ENCODE measurements at regions not wholly inside any gene's neighbourhood (a gene's known extent, or its start where the extent isn't known, plus 50 kb on each side); places are given as distances from the start of the nearest gene placed in this dataset.

DNA sequence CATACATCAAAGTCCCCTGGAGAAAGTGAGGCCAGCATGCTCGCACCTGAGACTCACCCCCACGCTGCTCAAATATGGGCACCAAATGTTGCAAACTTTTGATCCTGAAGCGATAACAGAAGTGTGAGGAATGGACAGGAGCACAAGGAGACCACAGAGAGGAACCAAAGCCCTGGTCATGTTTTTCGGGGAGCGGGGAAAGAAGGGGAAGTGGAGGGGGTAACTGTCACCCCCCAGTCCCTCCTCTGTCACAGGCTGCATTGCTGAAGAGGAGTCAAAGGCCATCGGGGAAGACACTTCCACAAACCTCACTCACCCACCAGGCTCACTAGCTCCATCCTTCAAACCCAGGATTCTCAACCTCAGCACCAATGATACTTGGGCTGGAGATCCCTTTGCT lies 182.4 kb downstream of the UACA start:
- TF ChIP-seq, protein P1, sequence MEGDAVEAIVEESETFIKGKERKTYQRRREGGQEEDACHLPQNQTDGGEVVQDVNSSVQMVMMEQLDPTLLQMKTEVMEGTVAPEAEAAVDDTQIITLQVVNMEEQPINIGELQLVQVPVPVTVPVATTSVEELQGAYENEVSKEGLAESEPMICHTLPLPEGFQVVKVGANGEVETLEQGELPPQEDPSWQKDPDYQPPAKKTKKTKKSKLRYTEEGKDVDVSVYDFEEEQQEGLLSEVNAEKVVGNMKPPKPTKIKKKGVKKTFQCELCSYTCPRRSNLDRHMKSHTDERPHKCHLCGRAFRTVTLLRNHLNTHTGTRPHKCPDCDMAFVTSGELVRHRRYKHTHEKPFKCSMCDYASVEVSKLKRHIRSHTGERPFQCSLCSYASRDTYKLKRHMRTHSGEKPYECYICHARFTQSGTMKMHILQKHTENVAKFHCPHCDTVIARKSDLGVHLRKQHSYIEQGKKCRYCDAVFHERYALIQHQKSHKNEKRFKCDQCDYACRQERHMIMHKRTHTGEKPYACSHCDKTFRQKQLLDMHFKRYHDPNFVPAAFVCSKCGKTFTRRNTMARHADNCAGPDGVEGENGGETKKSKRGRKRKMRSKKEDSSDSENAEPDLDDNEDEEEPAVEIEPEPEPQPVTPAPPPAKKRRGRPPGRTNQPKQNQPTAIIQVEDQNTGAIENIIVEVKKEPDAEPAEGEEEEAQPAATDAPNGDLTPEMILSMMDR (IDR thresholded peaks at IDR 0.05; ENCODE audit: low read depth, low read length) = no peak
- TF ChIP-seq, protein P2, sequence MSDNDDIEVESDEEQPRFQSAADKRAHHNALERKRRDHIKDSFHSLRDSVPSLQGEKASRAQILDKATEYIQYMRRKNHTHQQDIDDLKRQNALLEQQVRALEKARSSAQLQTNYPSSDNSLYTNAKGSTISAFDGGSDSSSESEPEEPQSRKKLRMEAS (IDR thresholded peaks at IDR 0.05; ENCODE audit: low read depth, low read length) = no peak
